GM12878 (cell line): ENCODE measurements at regions not wholly inside any gene's neighbourhood (a gene's known extent, or its start where the extent isn't known, plus 50 kb on each side); places are given as distances from the start of the nearest gene placed in this dataset.
A peak's percentile ranks its signal among the peaks of the same experiment; 100 is the strongest.

Source experiments
- ATAC-seq: fragments of 200-7000 bp; cut with Tn5 transposase; 3 replicates; pipeline ENCODE4 v1.9.1; 2020; ENCODE audit warnings: mild to moderate bottlenecking, moderate library complexity
- BruUV-seq: library from RNA; stranded (reverse); fragments of 400-500 nt; replicated peaks from 2 replicates; lab custom pipeline; 2021; lab: Mats Ljungman, UMichigan
- CTCF ChIA-PET: fragments of 300-600 bp; sonication (Branson Sonifier 250); formaldehyde crosslinking; extraction: SDS; loops from one replicate; lab custom pipeline; 2021; ENCODE audit warnings: inconsistent platforms; lab: Yijun Ruan, JAX
- POLR2A ChIA-PET: fragments of 350-600 bp; formaldehyde crosslinking; extraction: SDS; loops from one replicate; lab custom pipeline; 2021; ENCODE audit warnings: inconsistent platforms; lab: Charles Lee
- RAD21 ChIA-PET: fragments of 300-600 bp; sonication (Branson Sonifier 250); formaldehyde crosslinking; loops from one replicate; lab custom pipeline; 2023; ENCODE audit warnings: antibody characterized with exemption; ENCODE audit not compliant: unreplicated experiment; lab: Charles Lee
- SMC1A ChIA-PET: fragments of 300-600 bp; sonication (Branson Sonifier 250); formaldehyde crosslinking; loops from one replicate; lab custom pipeline; 2023; ENCODE audit not compliant: unreplicated experiment, uncharacterized antibody; lab: Charles Lee
- DNase-seq: peaks from one replicate; pipeline ENCODE4 v3.0.0-alpha.2; 2011; ENCODE audit warnings: low read depth, low spot score
- FAIRE-seq: peaks from 3 replicates; lab custom pipeline; 2011; peaks lifted over from hg19 to GRCh38; lab: Jason Lieb, UNC
- H2AFZ ChIP-seq: 2 replicates; pipeline ENCODE4 v1.6.0; 2011; ENCODE audit warnings: low read depth, low read length, control low read depth; ENCODE audit not compliant: control insufficient read depth
- H3K27ac ChIP-seq: 2 replicates; pipeline ENCODE4 v1.5.1; 2011; ENCODE audit warnings: control low read depth; ENCODE audit not compliant: control insufficient read depth, insufficient read depth
- H3K27me3 ChIP-seq, 2 experiments: replicated peaks in 1 of 2; 2 replicates each; pipeline versions ENCODE4 v1.6.0 to v1.6.1; 2011; ENCODE audit warnings: low read length in 1 of 2; ENCODE audit not compliant: control insufficient read depth in 2 of 2, insufficient read depth in 2 of 2
- H3K36me3 ChIP-seq, 2 experiments: 2 replicates each; pipeline ENCODE4 v1.5.1; 2011; ENCODE audit warnings: low read length in 1 of 2; ENCODE audit not compliant: control insufficient read depth in 2 of 2, insufficient read depth in 2 of 2
- H3K4me1 ChIP-seq: 2 replicates; pipeline ENCODE4 v1.6.1; 2011; ENCODE audit warnings: mild to moderate bottlenecking, low read length, moderate library complexity, mixed read lengths; ENCODE audit not compliant: control insufficient read depth, insufficient read depth
- H3K4me2 ChIP-seq: 2 replicates; pipeline ENCODE4 v1.6.0; 2011; ENCODE audit warnings: control low read depth; ENCODE audit not compliant: control insufficient read depth, insufficient read depth
- H3K4me3 ChIP-seq: fragments of 200-600 bp; sonication (generic); 2 replicates; pipeline ENCODE4 v1.5.1; 2016
- H3K79me2 ChIP-seq: 2 replicates; pipeline ENCODE4 v1.6.0; 2011; ENCODE audit warnings: low read length; ENCODE audit not compliant: control insufficient read depth, insufficient read depth
- H3K9ac ChIP-seq: 2 replicates; pipeline ENCODE4 v1.8.0; 2011; ENCODE audit warnings: low read length, control low read depth, mixed read lengths; ENCODE audit not compliant: control insufficient read depth, insufficient read depth
- H3K9me3 ChIP-seq: replicated peaks from 3 replicates; pipeline ENCODE4 v1.5.1; 2011; ENCODE audit warnings: mild to moderate bottlenecking, low read length; ENCODE audit not compliant: control insufficient read depth, insufficient read depth
- H4K20me1 ChIP-seq: 2 replicates; pipeline ENCODE4 v1.6.0; 2011; ENCODE audit not compliant: control insufficient read depth, insufficient read depth
- BHLHE40 ChIP-seq, 2 experiments: fragments of 450-650 bp in 1 of 2; IDR thresholded peaks; 2 replicates each; pipeline ENCODE4 v1.6.1; 2011 to 2017; ENCODE audit warnings: low read depth in 2 of 2, borderline replicate concordance in 1 of 2, improper control_type of control experiment in 1 of 2, low read length in 1 of 2, mild to moderate bottlenecking in 1 of 2
- BMI1 ChIP-seq: fragments of 450-650 bp; IDR thresholded peaks from 2 replicates; pipeline ENCODE4 v1.6.1; 2016; ENCODE audit warnings: mild to moderate bottlenecking, moderate library complexity, borderline replicate concordance
- MYC ChIP-seq: IDR thresholded peaks from 2 replicates; pipeline ENCODE4 v1.6.1; 2011; ENCODE audit warnings: mild to moderate bottlenecking, low read length, moderate library complexity, inconsistent platforms; ENCODE audit not compliant: insufficient read depth, insufficient replicate concordance, insufficient read length, severe bottlenecking
- POLR2AphosphoS5 ChIP-seq: IDR thresholded peaks from 2 replicates; pipeline ENCODE4 v1.6.1; 2011; ENCODE audit warnings: mild to moderate bottlenecking, low read length, inconsistent platforms
- POU2F2 ChIP-seq: IDR thresholded peaks from 3 replicates; pipeline ENCODE4 v1.6.1; 2011; ENCODE audit warnings: low read depth, mild to moderate bottlenecking, low read length, borderline replicate concordance
- SUZ12 ChIP-seq: fragments of 200-600 bp; sonication (generic); IDR thresholded peaks from one replicate; pipeline ENCODE4 v1.6.1; 2018; ENCODE audit warnings: antibody characterized with exemption, mild to moderate bottlenecking; ENCODE audit not compliant: unreplicated experiment
- TAF1 ChIP-seq: IDR thresholded peaks from 2 replicates; pipeline ENCODE4 v1.6.1; 2011; ENCODE audit warnings: mild to moderate bottlenecking, low read depth, low read length, borderline replicate concordance
- WGBS: methylation state at CpG from one replicate; pipeline ENCODE4 v1.1.6; 2016; ENCODE audit warnings: low lambda C conversion rate; ENCODE audit not compliant: insufficient replicate concordance, insufficient coverage; ENCODE audit errors: missing lambda C conversion rate; 5-methylcytosine and 5-hydroxymethylcytosine counted together
- in situ Hi-C: fragments of 300-500 bp; cut with MboI; formaldehyde crosslinking; loops from 9 replicates; pipeline ENCODE4 v1.14.3; 2018; ENCODE audit warnings: mixed read lengths
- intact Hi-C: fragments of 100-400 bp; cut with micrococcal nuclease; formaldehyde crosslinking; loops from one replicate; pipeline ENCODE4 v1.14.2; 2022; ENCODE audit not compliant: unreplicated experiment
- TF ChIP-seq, protein P1 (sequence below), 3 experiments: IDR thresholded peaks in 2 of 3; conservative IDR thresholded peaks in 1 of 3; 2 replicates each; pipeline ENCODE4 v1.5.1; 2011; ENCODE audit warnings: low read depth in 3 of 3, low read length in 3 of 3, mild to moderate bottlenecking in 3 of 3, control low read depth in 2 of 3, moderate library complexity in 2 of 3, inconsistent platforms in 1 of 3, mixed read lengths in 1 of 3; ENCODE audit not compliant: control insufficient read depth in 2 of 3, insufficient read depth in 1 of 3; ENCODE audit errors: extremely low read depth in 1 of 3
- TF ChIP-seq, protein P2 (sequence below): fragments of 450-650 bp; formaldehyde crosslinking; IDR thresholded peaks from 2 replicates; pipeline ENCODE4 v1.4.0; 2022; ENCODE audit warnings: mild to moderate bottlenecking, moderate library complexity
- TF ChIP-seq, protein P3 (sequence below): fragments of 450-650 bp; IDR thresholded peaks from 2 replicates; pipeline ENCODE4 v1.6.1; 2014; ENCODE audit warnings: mild to moderate bottlenecking

DNA sequence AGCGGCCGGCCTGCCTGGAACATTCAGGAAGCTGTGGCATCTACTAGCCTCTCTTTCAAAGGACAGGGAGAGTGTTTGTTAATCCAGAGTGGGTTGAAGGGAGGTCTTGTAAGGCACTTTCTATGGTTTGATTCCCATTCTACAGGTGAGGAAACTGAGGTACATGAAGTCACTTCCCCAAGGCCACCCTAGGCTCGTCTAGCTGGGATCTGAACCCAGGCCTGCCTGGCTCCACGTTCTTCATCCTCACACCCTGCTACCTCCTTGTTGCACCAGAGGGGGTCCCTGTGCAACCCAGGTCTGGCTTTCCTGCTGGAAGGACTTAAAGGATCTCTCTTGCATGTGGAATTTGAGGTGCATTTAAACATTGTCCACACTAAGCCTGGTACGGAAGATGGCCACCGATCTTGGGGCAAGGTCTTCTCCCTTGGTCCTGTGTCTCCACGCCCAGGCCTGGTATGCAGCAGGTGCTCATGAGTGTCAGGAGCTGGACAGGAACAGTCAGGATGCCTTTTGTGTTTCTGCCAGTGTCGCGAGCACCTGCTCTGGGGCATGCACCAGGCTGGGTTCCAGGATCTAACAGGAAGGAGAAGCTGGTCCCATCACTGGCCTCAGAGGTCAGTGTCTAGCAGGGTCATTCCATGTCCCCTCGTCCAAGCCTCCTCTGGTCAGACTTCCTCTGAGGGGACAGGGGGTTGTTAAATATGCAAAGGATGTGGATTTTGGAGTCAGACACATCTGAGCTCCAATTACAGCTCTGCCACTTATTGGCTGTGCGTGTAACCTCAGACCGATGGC, 103.2 kb upstream of the RUNX3 start:
- Histone ChIP-seq H3K4me3 (peak overlapping the region; percentile 73), H3K27ac (peak overlapping the region; percentile 100), H3K4me2 (peak overlapping the region; percentile 68), H3K36me3 (no peaks in the 10 kb centered on the region; a peak in 1 of 4 replicates), H2AFZ (no peak overlapping the region), H3K79me2 (peaks cover 59% of the 10 kb centered on the region), H3K9me3 (no peaks in the 10 kb centered on the region; the same call in 1 of the 3 replicates), H4K20me1 (no peaks in the 10 kb centered on the region), H3K9ac (peak overlapping the region; percentile 91), H3K27me3 (no peaks in the 10 kb centered on the region), H3K4me1 (peaks cover 90% of the 10 kb centered on the region)
- DNase-seq = no peak
- TSS peak; percentile 64 for BruUV-seq
- RAD21 ChIA-PET = interaction anchor here (0.9 to 8.9 kb wide), 13 partner anchors 9 to 263 kb away, joined by 3 to 214 read pairs (median 12); partner anchors contain the start of gene RUNX3
- TF ChIP-seq, protein P1, sequence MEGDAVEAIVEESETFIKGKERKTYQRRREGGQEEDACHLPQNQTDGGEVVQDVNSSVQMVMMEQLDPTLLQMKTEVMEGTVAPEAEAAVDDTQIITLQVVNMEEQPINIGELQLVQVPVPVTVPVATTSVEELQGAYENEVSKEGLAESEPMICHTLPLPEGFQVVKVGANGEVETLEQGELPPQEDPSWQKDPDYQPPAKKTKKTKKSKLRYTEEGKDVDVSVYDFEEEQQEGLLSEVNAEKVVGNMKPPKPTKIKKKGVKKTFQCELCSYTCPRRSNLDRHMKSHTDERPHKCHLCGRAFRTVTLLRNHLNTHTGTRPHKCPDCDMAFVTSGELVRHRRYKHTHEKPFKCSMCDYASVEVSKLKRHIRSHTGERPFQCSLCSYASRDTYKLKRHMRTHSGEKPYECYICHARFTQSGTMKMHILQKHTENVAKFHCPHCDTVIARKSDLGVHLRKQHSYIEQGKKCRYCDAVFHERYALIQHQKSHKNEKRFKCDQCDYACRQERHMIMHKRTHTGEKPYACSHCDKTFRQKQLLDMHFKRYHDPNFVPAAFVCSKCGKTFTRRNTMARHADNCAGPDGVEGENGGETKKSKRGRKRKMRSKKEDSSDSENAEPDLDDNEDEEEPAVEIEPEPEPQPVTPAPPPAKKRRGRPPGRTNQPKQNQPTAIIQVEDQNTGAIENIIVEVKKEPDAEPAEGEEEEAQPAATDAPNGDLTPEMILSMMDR (IDR thresholded peaks at IDR 0.05 in 2 of 3, conservative IDR thresholded peaks at IDR 0.05 in 1 of 3; ENCODE audit: control insufficient read depth in 2 of 3, extremely low read depth in 1 of 3, insufficient read depth in 1 of 3, low read depth in 3 of 3, low read length in 3 of 3) = peak in 1 of 3 experiments; percentile 15; a peak in 2 of 6 replicates
- peak; percentile 46; the same call in 1 of the 2 replicates for TF ChIP-seq BMI1
- TF ChIP-seq, protein P2, sequence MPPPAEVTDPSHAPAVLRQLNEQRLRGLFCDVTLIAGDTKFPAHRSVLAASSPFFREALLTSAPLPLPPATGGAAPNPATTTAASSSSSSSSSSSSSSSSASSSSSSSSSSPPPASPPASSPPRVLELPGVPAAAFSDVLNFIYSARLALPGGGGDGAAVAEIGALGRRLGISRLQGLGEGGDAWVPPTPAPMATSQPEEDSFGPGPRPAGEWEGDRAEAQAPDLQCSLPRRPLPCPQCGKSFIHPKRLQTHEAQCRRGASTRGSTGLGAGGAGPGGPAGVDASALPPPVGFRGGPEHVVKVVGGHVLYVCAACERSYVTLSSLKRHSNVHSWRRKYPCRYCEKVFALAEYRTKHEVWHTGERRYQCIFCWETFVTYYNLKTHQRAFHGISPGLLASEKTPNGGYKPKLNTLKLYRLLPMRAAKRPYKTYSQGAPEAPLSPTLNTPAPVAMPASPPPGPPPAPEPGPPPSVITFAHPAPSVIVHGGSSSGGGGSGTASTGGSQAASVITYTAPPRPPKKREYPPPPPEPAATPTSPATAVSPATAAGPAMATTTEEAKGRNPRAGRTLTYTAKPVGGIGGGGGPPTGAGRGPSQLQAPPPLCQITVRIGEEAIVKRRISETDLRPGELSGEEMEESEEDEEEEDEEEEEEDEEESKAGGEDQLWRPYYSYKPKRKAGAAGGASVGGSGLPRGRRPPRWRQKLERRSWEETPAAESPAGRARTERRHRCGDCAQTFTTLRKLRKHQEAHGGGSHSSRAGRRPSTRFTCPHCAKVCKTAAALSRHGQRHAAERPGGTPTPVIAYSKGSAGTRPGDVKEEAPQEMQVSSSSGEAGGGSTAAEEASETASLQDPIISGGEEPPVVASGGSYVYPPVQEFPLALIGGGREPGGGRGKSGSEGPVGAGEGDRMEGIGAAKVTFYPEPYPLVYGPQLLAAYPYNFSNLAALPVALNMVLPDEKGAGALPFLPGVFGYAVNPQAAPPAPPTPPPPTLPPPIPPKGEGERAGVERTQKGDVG (CRISPR knock-in tag) = peak; percentile 29; the same call in 1 of the 2 replicates
- TF ChIP-seq MYC = peak; percentile 18
- peak in 1 of 2 experiments; percentile 2; a peak in 1 of 4 replicates for TF ChIP-seq BHLHE40 (IDR thresholded peaks at IDR 0.05; ENCODE audit: borderline replicate concordance in 1 of 2, low read depth in 2 of 2, low read length in 1 of 2)
- TF ChIP-seq, protein P3, sequence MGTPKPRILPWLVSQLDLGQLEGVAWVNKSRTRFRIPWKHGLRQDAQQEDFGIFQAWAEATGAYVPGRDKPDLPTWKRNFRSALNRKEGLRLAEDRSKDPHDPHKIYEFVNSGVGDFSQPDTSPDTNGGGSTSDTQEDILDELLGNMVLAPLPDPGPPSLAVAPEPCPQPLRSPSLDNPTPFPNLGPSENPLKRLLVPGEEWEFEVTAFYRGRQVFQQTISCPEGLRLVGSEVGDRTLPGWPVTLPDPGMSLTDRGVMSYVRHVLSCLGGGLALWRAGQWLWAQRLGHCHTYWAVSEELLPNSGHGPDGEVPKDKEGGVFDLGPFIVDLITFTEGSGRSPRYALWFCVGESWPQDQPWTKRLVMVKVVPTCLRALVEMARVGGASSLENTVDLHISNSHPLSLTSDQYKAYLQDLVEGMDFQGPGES = no peak
- TF ChIP-seq TAF1 = 0 out of 2 replicates have a peak, but pooled peaks have one; percentile 24
- TF ChIP-seq POU2F2 = peak; percentile 20; the same call in 1 of the 3 replicates
- TF ChIP-seq POLR2AphosphoS5 = peak; percentile 43; the same call in 1 of the 2 replicates
- no peak for TF ChIP-seq SUZ12
- no peak for FAIRE-seq
- SMC1A ChIA-PET = interaction anchor here (0.6 to 10.3 kb wide), 11 partner anchors 9 to 283 kb away, joined by 3 to 292 read pairs (median 4); partner anchors contain the start of gene RUNX3
- POLR2A ChIA-PET = interaction anchor here (0.5 to 8.2 kb wide), 14 partner anchors 9 to 1470 kb away, joined by 3 to 169 read pairs (median 5); partner anchors contain the start of gene RUNX3
- ATAC-seq = no peak
- CTCF ChIA-PET = interaction anchor here (1.6 to 12.3 kb wide), 8 partner anchors 10 to 184 kb away, joined by 4 to 396 read pairs (median 70); partner anchors contain the start of gene RUNX3
- 31% methylated on average over 12 of the region's 12 CpGs for WGBS
- in situ Hi-C loops = loop anchor here (5.0 kb wide), 1 partner anchor 71 kb away; no protein-coding TSS in a partner anchor
- intact Hi-C loops = loop anchor here (5.0 to 10.0 kb wide), 3 partner anchors 114 to 286 kb away; partner anchors contain the start of gene CLIC4
